ENCODE measurements at regions not wholly inside any gene's neighbourhood (a gene's known extent, or its start where the extent isn't known, plus 50 kb on each side); places are given as distances from the start of the nearest gene placed in this dataset.
"Not testable (repeated sequence)": the region's sequence is repeated elsewhere in the genome, so short reads cannot be mapped to it uniquely, and the experiment has no call there.

GRCh38 chr7:56375173-56375572 is 259.0 kb upstream of the NUPR2 start:
- H3K27ac Mint-ChIP-seq: no peak overlapping the region
- DNase-seq (ENCODE audit: low spot score): no peak
- ChIA-PET CTCF (no interaction called here), POLR2A (no interaction called here)
- H3K4me3 Mint-ChIP-seq: no peak overlapping the region
- no peak for TF ChIP-seq NFE2L1 (CRISPR knock-in tag; IDR thresholded peaks at IDR 0.05)
- no peak for TF ChIP-seq RELA (CRISPR knock-in tag; IDR thresholded peaks at IDR 0.05; ENCODE audit: borderline replicate concordance)
- TF ChIP-seq E2F4 (CRISPR knock-in tag; IDR thresholded peaks at IDR 0.05; ENCODE audit: borderline replicate concordance, low read depth): no peak
- TF ChIP-seq ATF3 (CRISPR knock-in tag; conservative IDR thresholded peaks at IDR 0.05): no peak
- no peak for TF ChIP-seq IRF1 (CRISPR knock-in tag; IDR thresholded peaks at IDR 0.05)
- TF ChIP-seq OVOL2 (CRISPR knock-in tag; IDR thresholded peaks at IDR 0.05; ENCODE audit: borderline replicate concordance): no peak
- TF ChIP-seq NR3C1 (CRISPR knock-in tag; conservative IDR thresholded peaks at IDR 0.05; ENCODE audit: low read depth): no peak
- TF ChIP-seq ZSCAN18 (CRISPR knock-in tag; IDR thresholded peaks at IDR 0.05): no peak
- TF ChIP-seq FOXK1 (CRISPR knock-in tag; IDR thresholded peaks at IDR 0.05): no peak
- no peak for TF ChIP-seq USF2 (CRISPR knock-in tag; IDR thresholded peaks at IDR 0.05)
- TF ChIP-seq ATF6 (CRISPR knock-in tag; IDR thresholded peaks at IDR 0.05): no peak
- TF ChIP-seq MLX (CRISPR knock-in tag; IDR thresholded peaks at IDR 0.05): no peak
- TF ChIP-seq GTF2I (CRISPR knock-in tag; conservative IDR thresholded peaks at IDR 0.05): no peak
- TF ChIP-seq CREB1 (CRISPR knock-in tag; IDR thresholded peaks at IDR 0.05): no peak
- no peak for TF ChIP-seq NFATC4 (CRISPR knock-in tag; IDR thresholded peaks at IDR 0.05)
- TF ChIP-seq PREB (CRISPR knock-in tag; IDR thresholded peaks at IDR 0.05; ENCODE audit: borderline replicate concordance): no peak
- TF ChIP-seq ZNF396 (CRISPR knock-in tag; IDR thresholded peaks at IDR 0.05; ENCODE audit: borderline replicate concordance): no peak
- no peak for TF ChIP-seq PRDM15 (CRISPR knock-in tag; IDR thresholded peaks at IDR 0.05)
- TF ChIP-seq ELF4 (CRISPR knock-in tag; IDR thresholded peaks at IDR 0.05; ENCODE audit: low read depth): no peak
- TF ChIP-seq NR2C2 (CRISPR knock-in tag; IDR thresholded peaks at IDR 0.05): no peak
- H3K9me3 Mint-ChIP-seq: no peaks in the 10 kb centered on the region
- ATAC-seq: no peak
- peaks cover 15% of the 10 kb centered on the region for H3K36me3 Mint-ChIP-seq
- peaks cover 4% of the 10 kb centered on the region; the same call in 1 of the 2 replicates for H3K27me3 Mint-ChIP-seq (ENCODE audit: low read depth)
- H3K4me1 Mint-ChIP-seq: no peaks in the 10 kb centered on the region

GRCh38 chr7:56374666-56375065 is 258.4 kb upstream of the NUPR2 start:
- H3K9me3 Mint-ChIP-seq; H3K27me3 Mint-ChIP-seq (ENCODE audit: low read depth); DNase-seq (ENCODE audit: low spot score); H3K4me3 Mint-ChIP-seq; H3K27ac Mint-ChIP-seq; POLR2A ChIA-PET; ATAC-seq; CTCF ChIA-PET; H3K4me1 Mint-ChIP-seq: not testable (repeated sequence)
- H3K36me3 Mint-ChIP-seq: peaks cover 15% of the 10 kb centered on the region

- POLR2A ChIA-PET; H3K4me3 Mint-ChIP-seq; ATAC-seq; CTCF ChIA-PET; H3K27ac Mint-ChIP-seq; H3K27me3 Mint-ChIP-seq (ENCODE audit: low read depth); H3K4me1 Mint-ChIP-seq; H3K9me3 Mint-ChIP-seq: not testable (repeated sequence)
- DNase-seq (ENCODE audit: low spot score): peak; percentile 79
- H3K36me3 Mint-ChIP-seq: peaks cover 15% of the 10 kb centered on the region
These were observed 257.1 kb upstream of the NUPR2 start for GRCh38 chr7:56373314-56373713.

All from WTC11 (cell line).